ENCODE measurements at regions not wholly inside any gene's neighbourhood (a gene's known extent, or its start where the extent isn't known, plus 50 kb on each side); places are given as distances from the start of the nearest gene placed in this dataset.

- TF ChIP-seq CTCF (IDR thresholded peaks at IDR 0.05): no peak
- no peak for TF ChIP-seq EZH2 (IDR thresholded peaks at IDR 0.05; ENCODE audit: borderline replicate concordance, insufficient read depth, low read depth, low read length, poor library complexity, severe bottlenecking)
Observed at GRCh38 chr5:119902593-119902992, 273.2 kb downstream of the FAM170A start.

Data from B cell (primary cell).